ENCODE measurements at regions not wholly inside any gene's neighbourhood (a gene's known extent, or its start where the extent isn't known, plus 50 kb on each side); places are given as distances from the start of the nearest gene placed in this dataset.

DNA sequence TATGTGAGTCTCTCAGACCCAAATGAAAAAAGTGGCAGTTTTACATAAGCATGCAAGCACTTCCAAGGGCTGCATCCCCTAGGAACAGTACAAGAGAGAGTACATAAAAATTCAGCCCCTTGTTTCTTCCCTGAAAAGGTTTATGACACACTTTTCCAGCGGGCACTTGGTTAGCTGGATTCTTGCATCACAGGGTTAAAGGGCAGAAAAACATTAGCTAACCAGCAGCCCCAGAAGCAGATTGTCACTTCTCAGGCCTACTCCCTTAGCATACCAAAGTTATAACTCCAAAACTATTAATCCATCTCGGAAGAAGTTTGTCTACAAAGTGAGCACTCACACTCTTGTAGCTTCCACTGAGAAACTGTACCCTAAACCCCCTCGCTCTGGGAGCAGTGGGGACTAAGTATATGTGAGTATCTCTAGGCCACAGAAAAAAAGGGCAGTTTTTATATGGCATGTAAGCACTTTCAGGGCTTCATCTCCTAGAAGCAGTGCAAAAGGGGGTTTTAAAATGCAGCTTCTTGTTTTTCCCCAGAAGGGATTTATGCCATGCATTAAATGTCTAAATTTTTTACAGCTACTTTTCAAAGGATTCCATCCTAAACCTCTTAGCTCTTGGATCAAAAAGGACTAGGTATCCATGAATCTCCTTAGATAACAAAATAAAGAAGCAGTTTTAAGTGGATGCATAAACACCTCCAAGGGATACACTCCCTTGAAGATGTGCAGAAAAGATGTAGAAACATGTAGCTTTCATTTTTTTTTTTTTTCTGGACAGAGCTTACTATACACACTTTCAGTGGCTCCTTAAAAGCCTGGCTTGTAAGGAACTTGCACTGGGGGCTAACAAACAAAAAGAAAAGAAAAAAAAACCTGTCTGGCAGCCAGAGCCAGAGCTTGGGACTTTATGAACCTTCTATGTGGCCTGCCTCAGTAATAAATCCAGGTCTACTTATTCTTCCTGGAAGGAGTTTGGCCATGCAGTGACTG, 956.7 kb downstream of the CCSER2 start:
- no peak for DNase-seq
- Mint-ChIP-seq H3K4me1 (peaks cover 24% of the 10 kb centered on the region), H3K36me3 (ENCODE audit: low read depth) (peaks cover 7% of the 10 kb centered on the region), H3K27me3 (ENCODE audit: low read depth, poor library complexity) (no peaks in the 10 kb centered on the region), H3K4me3 (no peak overlapping the region), H3K27ac (peak overlapping the region; percentile 94), H3K9me3 (peaks cover 29% of the 10 kb centered on the region)
- TF ChIP-seq CTCF (IDR thresholded peaks at IDR 0.05): no peak

GRCh38 chr10:85293483-85293882, 965.1 kb downstream of the CCSER2 start:
- Mint-ChIP-seq H3K4me3 (no peak overlapping the region), H3K9me3 (peaks cover 22% of the 10 kb centered on the region), H3K36me3 (ENCODE audit: low read depth) (no peaks in the 10 kb centered on the region), H3K27me3 (ENCODE audit: low read depth, poor library complexity) (no peaks in the 10 kb centered on the region), H3K27ac (no peak overlapping the region), H3K4me1 (no peaks in the 10 kb centered on the region)
- no peak for DNase-seq
- no peak for TF ChIP-seq CTCF (IDR thresholded peaks at IDR 0.05)

- no peak overlapping the region for H3K4me3 Mint-ChIP-seq
- no peaks in the 10 kb centered on the region for H3K9me3 Mint-ChIP-seq
- no peak overlapping the region for H3K27ac Mint-ChIP-seq
- DNase-seq: no peak
- no peaks in the 10 kb centered on the region for H3K36me3 Mint-ChIP-seq (ENCODE audit: low read depth)
- no peak for TF ChIP-seq CTCF (IDR thresholded peaks at IDR 0.05)
- H3K4me1 Mint-ChIP-seq: no peaks in the 10 kb centered on the region
- no peaks in the 10 kb centered on the region for H3K27me3 Mint-ChIP-seq (ENCODE audit: low read depth, poor library complexity)
Observed at GRCh38 chr10:85311613-85312337, 983.4 kb downstream of the CCSER2 start.

- no peaks in the 10 kb centered on the region for H3K4me1 Mint-ChIP-seq
- no peaks in the 10 kb centered on the region for H3K9me3 Mint-ChIP-seq
- no peak for DNase-seq
- H3K4me3 Mint-ChIP-seq: no peak overlapping the region
- peaks cover 4% of the 10 kb centered on the region for H3K27me3 Mint-ChIP-seq (ENCODE audit: low read depth, poor library complexity)
- H3K36me3 Mint-ChIP-seq (ENCODE audit: low read depth): no peaks in the 10 kb centered on the region
- H3K27ac Mint-ChIP-seq: no peak overlapping the region
- TF ChIP-seq CTCF (IDR thresholded peaks at IDR 0.05): no peak
Observed at GRCh38 chr10:85315657-85316056, 987.3 kb downstream of the CCSER2 start.

DNA sequence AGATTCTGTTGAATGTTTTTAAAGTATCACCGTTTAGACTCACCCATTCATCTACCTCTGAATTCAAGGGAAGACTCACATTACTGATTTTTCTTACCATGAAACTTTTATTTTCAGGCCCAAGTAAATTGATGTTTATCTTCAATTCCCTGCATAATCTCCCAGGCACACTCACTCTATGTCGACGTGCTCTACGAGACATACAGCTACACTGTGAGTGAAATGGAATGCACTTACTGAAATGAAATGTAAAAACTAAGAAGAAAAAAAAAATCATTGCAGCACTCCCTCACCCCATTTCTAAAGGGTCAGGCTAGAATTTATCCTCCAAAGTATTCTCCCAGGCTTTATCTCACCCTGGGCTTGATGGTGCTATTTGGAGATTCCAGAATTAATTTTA, 987.9 kb downstream of the CCSER2 start:
- Mint-ChIP-seq H3K36me3 (ENCODE audit: low read depth) (no peaks in the 10 kb centered on the region), H3K4me3 (no peak overlapping the region), H3K9me3 (no peaks in the 10 kb centered on the region), H3K27me3 (ENCODE audit: low read depth, poor library complexity) (peaks cover 4% of the 10 kb centered on the region), H3K27ac (no peak overlapping the region), H3K4me1 (no peaks in the 10 kb centered on the region)
- no peak for DNase-seq
- no peak for TF ChIP-seq CTCF (IDR thresholded peaks at IDR 0.05)
